Cardiac muscle cell (in vitro differentiated cells and primary cell): ENCODE measurements at regions not wholly inside any gene's neighbourhood (a gene's known extent, or its start where the extent isn't known, plus 50 kb on each side); places are given as distances from the start of the nearest gene placed in this dataset.

Experiments
- DNase-seq, 2 donors: peaks; one replicate each; pipeline versions ENCODE4 v3.0.0 to v3.0.0-alpha.2; 2010 to 2017; ENCODE audit warnings: low read depth in 1 of 2, low spot score in 1 of 2
- H3K27ac ChIP-seq: fragments of 200-600 bp; sonication (generic); 2 replicates; pipeline ENCODE4 v1.5.1; 2016
- H3K27me3 ChIP-seq: fragments of 200-600 bp; sonication (generic); 2 replicates; pipeline ENCODE4 v1.6.0; 2016; ENCODE audit warnings: control low read depth
- H3K36me3 ChIP-seq: fragments of 200-600 bp; sonication (generic); 2 replicates; pipeline ENCODE4 v1.5.1; 2016; ENCODE audit warnings: control low read depth
- H3K4me1 ChIP-seq: fragments of 200-600 bp; sonication (generic); 2 replicates; pipeline ENCODE4 v1.8.1; 2017; ENCODE audit warnings: low read depth, mild to moderate bottlenecking, mixed run types
- H3K4me3 ChIP-seq: fragments of 200-600 bp; sonication (generic); 2 replicates; pipeline ENCODE4 v1.5.1; 2016; ENCODE audit warnings: mild to moderate bottlenecking
- H3K9me3 ChIP-seq: fragments of 200-600 bp; sonication (generic); 2 replicates; pipeline ENCODE4 v1.5.1; 2017; ENCODE audit warnings: low read depth, mild to moderate bottlenecking, control low read depth
- CTCF ChIP-seq: IDR thresholded peaks from 2 replicates; pipeline ENCODE4 v1.5.1; 2012; ENCODE audit warnings: low read depth, mild to moderate bottlenecking, low read length

- Histone ChIP-seq H3K27me3 (no peaks in the 10 kb centered on the region), H3K27ac (no peak overlapping the region), H3K36me3 (no peaks in the 10 kb centered on the region), H3K4me3 (no peak overlapping the region), H3K4me1 (no peaks in the 10 kb centered on the region), H3K9me3 (no peaks in the 10 kb centered on the region)
- no peak for TF ChIP-seq CTCF
- peak in 1 of 2 donors; percentile 21 for DNase-seq
Measured at GRCh38 chr4:19514276-19515070, 737.2 kb upstream of the SLIT2 start.

GRCh38 chr4:19512086-19512485 is 739.6 kb upstream of the SLIT2 start:
- DNase-seq: peak in 1 of 2 donors; percentile 26
- Histone ChIP-seq H3K4me1 (no peaks in the 10 kb centered on the region), H3K27me3 (no peaks in the 10 kb centered on the region), H3K27ac (no peak overlapping the region), H3K4me3 (no peak overlapping the region), H3K9me3 (no peaks in the 10 kb centered on the region), H3K36me3 (no peaks in the 10 kb centered on the region)
- TF ChIP-seq CTCF: no peak

DNA sequence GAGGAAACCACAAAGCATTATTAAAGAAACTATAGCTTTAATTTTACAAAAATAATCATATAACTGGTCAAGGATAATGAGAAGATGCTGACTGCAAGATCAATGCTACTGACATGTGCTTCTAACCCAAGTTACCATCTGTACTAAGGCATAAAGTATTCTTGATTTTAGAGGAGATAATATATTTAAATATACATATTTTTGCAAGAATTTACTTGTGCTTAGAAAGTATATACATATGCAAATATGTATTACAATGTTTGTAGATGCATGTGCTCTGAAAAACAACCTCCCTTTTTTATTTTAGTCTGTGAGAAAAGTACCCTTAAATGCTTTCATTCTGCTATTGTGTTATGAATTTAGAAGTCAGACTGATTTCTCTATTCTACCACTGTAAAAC is 740.7 kb upstream of the SLIT2 start:
- H3K4me1 ChIP-seq: no peaks in the 10 kb centered on the region
- H3K36me3 ChIP-seq: no peaks in the 10 kb centered on the region
- no peak for TF ChIP-seq CTCF
- H3K4me3 ChIP-seq: no peak overlapping the region
- no peak overlapping the region for H3K27ac ChIP-seq
- H3K9me3 ChIP-seq: no peaks in the 10 kb centered on the region
- H3K27me3 ChIP-seq: no peaks in the 10 kb centered on the region
- no peak for DNase-seq

- no peaks in the 10 kb centered on the region for H3K4me1 ChIP-seq
- H3K9me3 ChIP-seq: no peaks in the 10 kb centered on the region
- DNase-seq: no peak
- no peaks in the 10 kb centered on the region for H3K27me3 ChIP-seq
- H3K36me3 ChIP-seq: no peaks in the 10 kb centered on the region
- no peak overlapping the region for H3K27ac ChIP-seq
- TF ChIP-seq CTCF: no peak
- H3K4me3 ChIP-seq: no peak overlapping the region
Measured at GRCh38 chr4:19508442-19508841, 743.3 kb upstream of the SLIT2 start.

GRCh38 chr4:19497705-19498104 is 754.0 kb upstream of the SLIT2 start:
- DNase-seq: no peak
- H3K4me1 ChIP-seq: no peaks in the 10 kb centered on the region
- H3K27me3 ChIP-seq: no peaks in the 10 kb centered on the region
- no peaks in the 10 kb centered on the region for H3K9me3 ChIP-seq
- no peak overlapping the region for H3K27ac ChIP-seq
- no peak overlapping the region for H3K4me3 ChIP-seq
- no peaks in the 10 kb centered on the region for H3K36me3 ChIP-seq
- TF ChIP-seq CTCF: no peak

- no peak for TF ChIP-seq CTCF
- DNase-seq: no peak
Measured at GRCh38 chr4:19496756-19497155, 754.9 kb upstream of the SLIT2 start.

More at GRCh38 chr4:19496756-19497155, 754.9 kb upstream of the SLIT2 start:
- no peak overlapping the region for H3K27ac ChIP-seq
- H3K4me3 ChIP-seq: no peak overlapping the region
- H3K36me3 ChIP-seq: no peaks in the 10 kb centered on the region
- no peaks in the 10 kb centered on the region for H3K4me1 ChIP-seq
- no peaks in the 10 kb centered on the region for H3K27me3 ChIP-seq
- H3K9me3 ChIP-seq: no peaks in the 10 kb centered on the region
